ENCODE measurements at regions not wholly inside any gene's neighbourhood (a gene's known extent, or its start where the extent isn't known, plus 50 kb on each side); places are given as distances from the start of the nearest gene placed in this dataset.

GRCh38 chr2:34123996-34124785 is 525.1 kb upstream of the FAM98A start:
- TF ChIP-seq, protein P1, sequence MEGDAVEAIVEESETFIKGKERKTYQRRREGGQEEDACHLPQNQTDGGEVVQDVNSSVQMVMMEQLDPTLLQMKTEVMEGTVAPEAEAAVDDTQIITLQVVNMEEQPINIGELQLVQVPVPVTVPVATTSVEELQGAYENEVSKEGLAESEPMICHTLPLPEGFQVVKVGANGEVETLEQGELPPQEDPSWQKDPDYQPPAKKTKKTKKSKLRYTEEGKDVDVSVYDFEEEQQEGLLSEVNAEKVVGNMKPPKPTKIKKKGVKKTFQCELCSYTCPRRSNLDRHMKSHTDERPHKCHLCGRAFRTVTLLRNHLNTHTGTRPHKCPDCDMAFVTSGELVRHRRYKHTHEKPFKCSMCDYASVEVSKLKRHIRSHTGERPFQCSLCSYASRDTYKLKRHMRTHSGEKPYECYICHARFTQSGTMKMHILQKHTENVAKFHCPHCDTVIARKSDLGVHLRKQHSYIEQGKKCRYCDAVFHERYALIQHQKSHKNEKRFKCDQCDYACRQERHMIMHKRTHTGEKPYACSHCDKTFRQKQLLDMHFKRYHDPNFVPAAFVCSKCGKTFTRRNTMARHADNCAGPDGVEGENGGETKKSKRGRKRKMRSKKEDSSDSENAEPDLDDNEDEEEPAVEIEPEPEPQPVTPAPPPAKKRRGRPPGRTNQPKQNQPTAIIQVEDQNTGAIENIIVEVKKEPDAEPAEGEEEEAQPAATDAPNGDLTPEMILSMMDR (conservative IDR thresholded peaks at IDR 0.05; ENCODE audit: low read length) = no peak
- no peak for TF ChIP-seq EZH2phosphoT487 (IDR thresholded peaks at IDR 0.05; ENCODE audit: borderline replicate concordance)
- Histone ChIP-seq H3K4me3 (ENCODE audit: low read length, poor library complexity, severe bottlenecking) (no peak overlapping the region), H4K20me1 (ENCODE audit: insufficient read depth, low read length, poor library complexity, severe bottlenecking) (no peaks in the 10 kb centered on the region), H3K36me3 (ENCODE audit: insufficient read depth, low read length) (no peaks in the 10 kb centered on the region), H3K9me2 (replicated peaks; ENCODE audit: low read depth, low read length) (no peaks in the 10 kb centered on the region), H3K4me2 (ENCODE audit: low read depth, low read length, poor library complexity, severe bottlenecking) (no peak overlapping the region), H3K9ac (ENCODE audit: low read depth, low read length, poor library complexity, severe bottlenecking) (no peak overlapping the region), H3K4me1 (ENCODE audit: insufficient read depth, low read length, poor library complexity, severe bottlenecking) (no peaks in the 10 kb centered on the region), H2AFZ (ENCODE audit: low read length) (no peak overlapping the region), H3K27me3 (ENCODE audit: insufficient read depth, low read length, poor library complexity, severe bottlenecking) (no peaks in the 10 kb centered on the region), H3K9me3 (ENCODE audit: insufficient read depth, low read depth, low read length) (no peaks in the 10 kb centered on the region), H3K79me2 (ENCODE audit: insufficient read depth, low read length) (no peaks in the 10 kb centered on the region), H3F3A (ENCODE audit: low read depth) (no peaks in the 10 kb centered on the region)

- H3K27me3 ChIP-seq (ENCODE audit: insufficient read depth, low read length, poor library complexity, severe bottlenecking) = no peaks in the 10 kb centered on the region
- H3K4me1 ChIP-seq (ENCODE audit: insufficient read depth, low read length, poor library complexity, severe bottlenecking) = no peaks in the 10 kb centered on the region
- no peak overlapping the region for H2AFZ ChIP-seq (ENCODE audit: low read length)
- no peak overlapping the region for H3K4me2 ChIP-seq (ENCODE audit: low read depth, low read length, poor library complexity, severe bottlenecking)
- no peaks in the 10 kb centered on the region for H3K36me3 ChIP-seq (ENCODE audit: insufficient read depth, low read length)
- H3K79me2 ChIP-seq (ENCODE audit: insufficient read depth, low read length) = no peaks in the 10 kb centered on the region
- no peaks in the 10 kb centered on the region for H3K9me2 ChIP-seq (replicated peaks; ENCODE audit: low read depth, low read length)
- no peaks in the 10 kb centered on the region for H4K20me1 ChIP-seq (ENCODE audit: insufficient read depth, low read length, poor library complexity, severe bottlenecking)
- TF ChIP-seq EZH2phosphoT487 (IDR thresholded peaks at IDR 0.05; ENCODE audit: borderline replicate concordance) = no peak
- TF ChIP-seq, protein P1 (conservative IDR thresholded peaks at IDR 0.05; ENCODE audit: low read length) = no peak
- H3F3A ChIP-seq (ENCODE audit: low read depth) = no peaks in the 10 kb centered on the region
- no peak overlapping the region for H3K9ac ChIP-seq (ENCODE audit: low read depth, low read length, poor library complexity, severe bottlenecking)
- no peak overlapping the region for H3K4me3 ChIP-seq (ENCODE audit: low read length, poor library complexity, severe bottlenecking)
- H3K9me3 ChIP-seq (ENCODE audit: insufficient read depth, low read depth, low read length) = no peaks in the 10 kb centered on the region
Observed at GRCh38 chr2:34121076-34121475, 522.0 kb upstream of the FAM98A start.

DNA sequence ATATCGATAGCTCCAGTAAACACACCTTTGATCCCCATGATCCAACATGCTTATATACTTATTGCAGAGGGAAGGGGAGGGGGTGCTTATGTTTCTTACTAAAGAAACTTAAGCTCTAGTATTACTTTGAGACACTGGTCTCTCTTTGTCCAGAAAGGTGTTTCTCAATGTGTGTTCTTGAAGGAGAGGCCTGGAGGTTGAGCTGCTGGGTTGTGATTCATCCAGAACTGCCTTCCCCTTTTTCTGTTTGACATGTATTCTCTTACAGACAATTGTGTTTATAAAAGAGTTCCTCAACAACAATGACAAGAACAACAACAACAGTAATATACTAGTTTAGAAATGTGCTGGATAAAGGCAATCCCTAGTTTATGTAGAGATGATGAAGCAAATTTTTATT is 516.0 kb upstream of the FAM98A start:
- H3K36me3 ChIP-seq (ENCODE audit: insufficient read depth, low read length) = no peaks in the 10 kb centered on the region
- no peaks in the 10 kb centered on the region for H3F3A ChIP-seq (ENCODE audit: low read depth)
- H3K79me2 ChIP-seq (ENCODE audit: insufficient read depth, low read length) = no peaks in the 10 kb centered on the region
- TF ChIP-seq, protein P1 (conservative IDR thresholded peaks at IDR 0.05; ENCODE audit: low read length) = no peak
- TF ChIP-seq EZH2phosphoT487 (IDR thresholded peaks at IDR 0.05; ENCODE audit: borderline replicate concordance) = no peak
- no peaks in the 10 kb centered on the region for H3K27me3 ChIP-seq (ENCODE audit: insufficient read depth, low read length, poor library complexity, severe bottlenecking)
- H3K4me2 ChIP-seq (ENCODE audit: low read depth, low read length, poor library complexity, severe bottlenecking) = no peak overlapping the region
- no peaks in the 10 kb centered on the region for H4K20me1 ChIP-seq (ENCODE audit: insufficient read depth, low read length, poor library complexity, severe bottlenecking)
- H2AFZ ChIP-seq (ENCODE audit: low read length) = no peak overlapping the region
- H3K4me1 ChIP-seq (ENCODE audit: insufficient read depth, low read length, poor library complexity, severe bottlenecking) = no peaks in the 10 kb centered on the region
- no peaks in the 10 kb centered on the region for H3K9me2 ChIP-seq (replicated peaks; ENCODE audit: low read depth, low read length)
- H3K9me3 ChIP-seq (ENCODE audit: insufficient read depth, low read depth, low read length) = no peaks in the 10 kb centered on the region
- H3K4me3 ChIP-seq (ENCODE audit: low read length, poor library complexity, severe bottlenecking) = no peak overlapping the region
- H3K9ac ChIP-seq (ENCODE audit: low read depth, low read length, poor library complexity, severe bottlenecking) = no peak overlapping the region
